Fibroblast of mammary gland (primary cell): ENCODE measurements at regions not wholly inside any gene's neighbourhood (a gene's known extent, or its start where the extent isn't known, plus 50 kb on each side); places are given as distances from the start of the nearest gene placed in this dataset.
A peak's percentile ranks its signal among the peaks of the same experiment; 100 is the strongest.

Experiments
- DNase-seq: peaks from one replicate; pipeline ENCODE4 v3.0.0-alpha.2; 2010; ENCODE audit warnings: low read depth
- H3K4me3 ChIP-seq: 2 replicates; pipeline ENCODE4 v1.5.1; 2011; ENCODE audit warnings: low read depth, mild to moderate bottlenecking, low read length, moderate library complexity; ENCODE audit not compliant: control insufficient read depth
- CTCF ChIP-seq: conservative IDR thresholded peaks from 2 replicates; pipeline ENCODE4 v1.5.1; 2011; ENCODE audit warnings: low read depth, low read length, inconsistent platforms; ENCODE audit not compliant: control insufficient read depth, insufficient read depth

- peak; percentile 62 for DNase-seq
- TF ChIP-seq CTCF, result peak; percentile 69
- no peak overlapping the region for H3K4me3 ChIP-seq
Measured at GRCh38 chr12:98424726-98425401, 90.5 kb upstream of the TMPO start.

- DNase-seq, result no peak
- H3K4me3 ChIP-seq, result no peak overlapping the region
- no peak for TF ChIP-seq CTCF
Measured at GRCh38 chr12:98425859-98426258, 89.5 kb upstream of the TMPO start.

GRCh38 chr12:98431089-98431488 is 84.3 kb upstream of the TMPO start:
- DNase-seq, result no peak
- TF ChIP-seq CTCF, result no peak
- H3K4me3 ChIP-seq, result no peak overlapping the region

GRCh38 chr12:98437166-98437565 is 78.2 kb upstream of the TMPO start:
- TF ChIP-seq CTCF, result no peak
- no peak for DNase-seq
- no peak overlapping the region for H3K4me3 ChIP-seq

- no peak for TF ChIP-seq CTCF
- H3K4me3 ChIP-seq, result no peak overlapping the region
- DNase-seq, result no peak
Measured at GRCh38 chr12:98437806-98438595, 77.4 kb upstream of the TMPO start.

- TF ChIP-seq CTCF, result no peak
- DNase-seq, result no peak
- H3K4me3 ChIP-seq, result no peak overlapping the region
Measured at GRCh38 chr12:98438656-98439230, 76.6 kb upstream of the TMPO start.
